Fibroblast of skin of abdomen (primary cell): ENCODE measurements at regions not wholly inside any gene's neighbourhood (a gene's known extent, or its start where the extent isn't known, plus 50 kb on each side); places are given as distances from the start of the nearest gene placed in this dataset.
"Not testable (repeated sequence)": the region's sequence is repeated elsewhere in the genome, so short reads cannot be mapped to it uniquely, and the experiment has no call there.

Source experiments
- DNase-seq: peaks from one replicate; pipeline ENCODE4 v3.0.0-alpha.2; 2013

DNA sequence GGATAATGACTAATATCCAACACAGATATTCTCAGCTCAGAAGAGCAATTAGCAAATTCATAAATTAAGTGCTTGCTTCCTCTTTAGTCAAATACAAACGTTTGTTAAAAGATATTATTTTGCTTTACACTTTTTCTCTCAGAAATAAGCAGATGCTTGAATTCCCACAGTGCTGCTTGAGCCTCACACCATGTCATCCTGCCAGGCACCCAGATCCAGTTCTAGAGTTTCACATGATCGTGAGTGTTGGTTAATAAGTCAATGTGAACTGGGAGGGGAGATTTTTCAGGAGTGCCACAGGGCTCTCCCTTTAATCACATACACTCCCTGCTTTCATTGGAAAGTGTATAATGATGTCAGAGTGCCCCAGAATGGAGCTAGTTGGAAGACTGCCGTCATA, 352.0 kb downstream of the OR4F29 start:
- not testable (repeated sequence) for DNase-seq

DNA sequence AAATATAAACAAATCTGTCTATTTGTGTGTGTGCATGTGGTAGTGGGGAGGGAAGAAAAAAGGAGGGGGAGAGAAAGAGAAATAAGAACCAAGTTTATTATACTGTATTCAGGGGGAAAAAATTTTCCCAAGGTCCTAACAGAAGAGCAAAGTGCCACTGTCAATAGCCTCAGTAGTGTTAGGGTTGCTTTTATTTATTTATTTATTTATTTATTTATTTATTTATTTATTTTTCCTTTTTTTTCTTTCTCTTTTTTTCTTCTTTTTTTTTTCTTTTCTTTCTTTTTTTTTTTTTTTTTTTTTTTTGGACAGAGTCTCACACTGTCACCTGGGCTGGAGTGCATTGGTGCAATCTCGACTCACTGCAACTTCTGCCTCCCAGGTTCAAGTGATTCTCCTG, 352.7 kb downstream of the OR4F29 start:
- DNase-seq = not testable (repeated sequence)

DNA sequence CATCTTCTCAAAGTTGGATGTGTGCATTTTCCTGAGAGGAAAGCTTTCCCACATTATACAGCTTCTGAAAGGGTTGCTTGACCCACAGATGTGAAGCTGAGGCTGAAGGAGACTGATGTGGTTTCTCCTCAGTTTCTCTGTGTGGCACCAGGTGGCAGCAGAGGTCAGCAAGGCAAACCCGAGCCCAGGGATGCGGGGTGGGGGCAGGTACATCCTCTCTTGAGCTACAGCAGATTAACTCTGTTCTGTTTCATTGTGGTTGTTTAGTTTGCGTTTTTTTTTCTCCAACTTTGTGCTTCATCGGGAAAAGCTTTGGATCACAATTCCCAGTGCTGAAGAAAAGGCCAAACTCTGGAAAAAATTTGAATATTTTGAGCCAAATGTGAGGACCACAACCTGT, 360.2 kb downstream of the OR4F29 start:
- DNase-seq = not testable (repeated sequence)

DNA sequence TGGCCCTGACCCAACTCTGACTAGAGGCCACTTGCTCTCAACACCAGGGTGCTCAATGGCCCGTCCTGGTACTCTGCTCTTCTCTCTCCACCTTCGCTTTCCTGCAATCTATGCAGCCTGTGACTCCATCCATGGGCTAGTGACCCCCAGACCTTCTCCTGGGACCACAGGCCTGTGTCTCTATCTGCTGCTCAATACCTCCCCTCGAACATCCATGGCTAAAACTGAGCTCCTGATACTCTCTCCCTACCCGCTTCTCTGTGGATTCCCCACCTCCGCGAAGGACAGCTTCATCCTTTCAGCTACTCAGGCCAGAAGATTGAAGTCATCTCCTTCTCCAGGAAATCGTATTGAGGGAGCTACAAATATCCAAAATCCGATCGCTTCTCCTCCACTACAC, 363.4 kb downstream of the OR4F29 start:
- not testable (repeated sequence) for DNase-seq

DNA sequence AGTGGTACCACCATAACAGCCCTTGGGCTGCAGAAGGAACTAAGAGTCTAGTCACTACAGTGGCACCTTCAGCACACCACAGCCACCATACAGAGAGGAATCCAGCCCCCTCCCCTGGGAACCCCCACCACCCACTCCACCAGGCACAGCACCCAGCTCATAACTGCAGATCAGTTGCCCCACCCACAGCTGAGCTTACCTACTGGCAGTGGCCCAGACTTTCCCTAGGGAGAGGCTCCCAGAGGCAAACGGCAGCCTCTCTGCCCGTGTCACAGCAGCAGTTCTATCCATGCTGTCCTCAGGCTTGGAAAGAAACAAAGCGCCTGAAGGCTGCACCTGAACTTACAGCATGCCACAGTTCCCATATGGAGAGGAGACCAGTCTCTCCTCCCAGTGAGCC, 372.3 kb downstream of the OR4F29 start:
- DNase-seq = not testable (repeated sequence)

DNA sequence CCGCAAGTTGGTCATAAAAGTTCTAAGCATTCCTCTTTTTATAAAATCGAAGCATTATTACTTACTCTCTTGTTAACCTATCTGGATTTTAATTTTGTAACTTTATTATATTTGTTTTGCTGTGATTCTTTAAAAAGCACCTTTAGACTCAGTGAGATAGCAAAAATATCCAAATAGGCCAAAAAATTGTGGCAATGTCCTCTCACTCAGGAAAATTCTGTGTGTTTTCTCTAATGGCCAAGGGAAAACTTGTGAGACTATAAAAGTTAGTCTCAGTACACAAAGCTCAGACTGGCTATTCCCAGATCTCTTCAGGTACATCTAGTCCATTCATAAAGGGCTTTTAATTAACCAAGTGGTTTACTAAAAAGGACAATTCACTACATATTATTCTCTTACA, 386.4 kb downstream of the OR4F29 start, which contains the start of gene OR4F5:
TSS of gene OR4F5 (plus strand) at position 301 of the 400 bp plus-strand sequence.
- DNase-seq = not testable (repeated sequence)

DNA sequence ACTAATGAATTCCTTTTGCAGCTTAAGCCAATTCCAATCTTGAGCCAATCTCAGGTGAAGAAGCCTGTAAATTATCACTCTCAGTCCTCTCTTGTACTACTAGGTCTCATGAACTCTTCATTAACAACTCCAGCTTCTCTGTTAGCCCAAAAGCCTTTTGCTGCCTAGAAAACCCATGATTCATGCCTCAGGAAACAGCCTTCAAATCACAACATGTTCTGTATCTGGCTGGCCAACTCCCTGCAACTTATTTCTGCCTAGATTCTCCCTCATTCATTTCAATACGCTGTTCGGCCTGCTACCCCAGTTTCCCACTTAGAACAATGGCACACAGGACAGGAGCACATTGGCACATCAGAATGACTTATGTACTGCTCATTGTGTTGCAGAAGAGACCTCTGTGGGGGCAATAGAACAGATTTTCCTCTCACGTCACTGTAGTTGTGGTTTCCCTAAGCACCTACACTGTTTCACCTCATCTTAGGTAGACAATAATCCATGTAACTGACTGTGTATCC, 395.4 kb downstream of the OR4F29 start:
- DNase-seq = not testable (repeated sequence)

DNA sequence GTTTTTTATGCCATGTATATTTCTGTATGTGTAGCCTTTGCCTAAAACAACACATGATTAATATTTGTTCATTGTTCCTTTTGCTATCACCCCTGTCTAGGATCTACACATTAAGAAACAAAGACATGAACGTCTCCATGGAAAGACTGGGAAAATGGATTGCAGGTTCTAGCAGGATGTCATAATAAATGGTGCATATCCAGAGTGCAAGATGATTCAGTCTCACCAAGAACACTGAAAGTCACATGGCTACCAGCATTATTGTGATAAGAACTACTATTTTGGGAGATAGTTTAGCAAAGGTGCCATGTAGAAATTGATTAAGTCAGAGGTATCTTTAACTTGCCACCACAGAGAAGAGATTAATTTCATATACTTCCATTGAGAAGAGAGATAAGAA, 398.3 kb downstream of the OR4F29 start:
- not testable (repeated sequence) for DNase-seq

DNA sequence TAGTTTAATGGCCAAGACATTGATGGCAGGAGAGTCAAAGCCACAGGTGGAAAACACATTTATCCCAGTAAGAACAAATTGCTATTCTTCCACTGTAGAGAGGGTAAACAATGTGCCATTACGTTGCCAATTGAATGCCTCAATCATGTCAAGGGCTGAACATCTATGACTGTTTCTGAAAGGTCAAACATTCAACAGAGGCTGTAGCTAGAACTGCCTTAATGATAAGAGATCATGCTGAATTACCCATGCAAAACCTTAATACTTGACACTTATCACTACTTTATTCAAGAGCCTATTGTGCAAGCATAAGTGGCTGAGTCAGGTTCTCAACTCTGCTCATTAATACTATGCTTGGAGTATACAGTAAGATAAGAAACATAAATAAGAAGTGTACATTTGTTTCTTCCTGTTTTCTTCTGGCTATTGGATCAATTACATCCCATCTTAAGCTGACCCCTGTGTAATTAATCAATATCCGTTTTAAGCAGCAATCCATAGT, 409.5 kb downstream of the OR4F29 start:
- DNase-seq = not testable (repeated sequence)

DNA sequence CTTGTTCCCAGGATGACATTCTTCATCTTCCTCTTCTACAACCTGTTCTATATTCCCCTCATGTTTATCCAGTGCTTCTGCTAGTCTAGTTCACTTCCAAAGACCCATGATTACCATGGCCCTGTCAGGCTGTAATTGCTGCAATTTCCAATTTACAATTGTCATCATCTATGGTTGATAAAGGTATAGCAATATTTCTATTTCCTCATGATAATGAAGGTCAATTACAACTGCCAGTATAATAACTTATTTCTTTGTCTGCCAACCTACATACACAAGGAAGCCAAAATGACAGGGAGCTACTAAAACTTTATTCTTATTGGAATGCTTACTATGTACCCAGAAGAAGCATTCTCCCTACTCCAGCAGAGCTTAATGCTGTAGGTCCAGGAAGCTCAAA, 410.3 kb downstream of the OR4F29 start:
- not testable (repeated sequence) for DNase-seq

DNA sequence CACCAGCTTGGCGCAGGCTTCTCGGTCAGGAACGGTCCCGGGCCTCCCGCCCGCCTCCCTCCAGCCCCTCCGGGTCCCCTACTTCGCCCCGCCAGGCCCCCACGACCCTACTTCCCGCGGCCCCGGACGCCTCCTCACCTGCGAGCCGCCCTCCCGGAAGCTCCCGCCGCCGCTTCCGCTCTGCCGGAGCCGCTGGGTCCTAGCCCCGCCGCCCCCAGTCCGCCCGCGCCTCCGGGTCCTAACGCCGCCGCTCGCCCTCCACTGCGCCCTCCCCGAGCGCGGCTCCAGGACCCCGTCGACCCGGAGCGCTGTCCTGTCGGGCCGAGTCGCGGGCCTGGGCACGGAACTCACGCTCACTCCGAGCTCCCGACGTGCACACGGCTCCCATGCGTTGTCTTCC, 422.3 kb downstream of the OR4F29 start:
- DNase-seq = not testable (repeated sequence)

DNA sequence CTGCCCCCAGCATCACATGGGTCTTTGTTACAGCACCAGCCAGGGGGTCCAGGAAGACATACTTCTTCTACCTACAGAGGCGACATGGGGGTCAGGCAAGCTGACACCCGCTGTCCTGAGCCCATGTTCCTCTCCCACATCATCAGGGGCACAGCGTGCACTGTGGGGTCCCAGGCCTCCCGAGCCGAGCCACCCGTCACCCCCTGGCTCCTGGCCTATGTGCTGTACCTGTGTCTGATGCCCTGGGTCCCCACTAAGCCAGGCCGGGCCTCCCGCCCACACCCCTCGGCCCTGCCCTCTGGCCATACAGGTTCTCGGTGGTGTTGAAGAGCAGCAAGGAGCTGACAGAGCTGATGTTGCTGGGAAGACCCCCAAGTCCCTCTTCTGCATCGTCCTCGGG, 434.2 kb downstream of the OR4F29 start:
- not testable (repeated sequence) for DNase-seq

DNA sequence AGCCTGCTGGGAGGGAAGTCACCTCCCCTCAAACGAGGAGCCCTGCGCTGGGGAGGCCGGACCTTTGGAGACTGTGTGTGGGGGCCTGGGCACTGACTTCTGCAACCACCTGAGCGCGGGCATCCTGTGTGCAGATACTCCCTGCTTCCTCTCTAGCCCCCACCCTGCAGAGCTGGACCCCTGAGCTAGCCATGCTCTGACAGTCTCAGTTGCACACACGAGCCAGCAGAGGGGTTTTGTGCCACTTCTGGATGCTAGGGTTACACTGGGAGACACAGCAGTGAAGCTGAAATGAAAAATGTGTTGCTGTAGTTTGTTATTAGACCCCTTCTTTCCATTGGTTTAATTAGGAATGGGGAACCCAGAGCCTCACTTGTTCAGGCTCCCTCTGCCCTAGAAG, 435.5 kb downstream of the OR4F29 start:
- not testable (repeated sequence) for DNase-seq

DNA sequence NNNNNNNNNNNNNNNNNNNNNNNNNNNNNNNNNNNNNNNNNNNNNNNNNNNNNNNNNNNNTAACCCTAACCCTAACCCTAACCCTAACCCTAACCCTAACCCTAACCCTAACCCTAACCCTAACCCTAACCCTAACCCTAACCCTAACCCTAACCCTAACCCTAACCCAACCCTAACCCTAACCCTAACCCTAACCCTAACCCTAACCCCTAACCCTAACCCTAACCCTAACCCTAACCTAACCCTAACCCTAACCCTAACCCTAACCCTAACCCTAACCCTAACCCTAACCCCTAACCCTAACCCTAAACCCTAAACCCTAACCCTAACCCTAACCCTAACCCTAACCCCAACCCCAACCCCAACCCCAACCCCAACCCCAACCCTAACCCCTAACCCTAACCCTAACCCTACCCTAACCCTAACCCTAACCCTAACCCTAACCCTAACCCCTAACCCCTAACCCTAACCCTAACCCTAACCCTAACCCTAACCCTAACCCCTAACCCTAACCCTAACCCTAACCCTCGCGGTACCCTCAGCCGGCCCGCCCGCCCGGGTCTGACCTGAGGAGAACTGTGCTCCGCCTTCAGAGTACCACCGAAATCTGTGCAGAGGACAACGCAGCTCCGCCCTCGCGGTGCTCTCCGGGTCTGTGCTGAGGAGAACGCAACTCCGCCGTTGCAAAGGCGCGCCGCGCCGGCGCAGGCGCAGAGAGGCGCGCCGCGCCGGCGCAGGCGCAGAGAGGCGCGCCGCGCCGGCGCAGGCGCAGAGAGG, 441.3 kb downstream of the OR4F29 start:
- DNase-seq = not testable (repeated sequence)
